Lung microvascular endothelial cell (primary cell): ENCODE measurements at regions not wholly inside any gene's neighbourhood (a gene's known extent, or its start where the extent isn't known, plus 50 kb on each side); places are given as distances from the start of the nearest gene placed in this dataset.
"Not testable (repeated sequence)": the region's sequence is repeated elsewhere in the genome, so short reads cannot be mapped to it uniquely, and the experiment has no call there.

Experiments used
- DNase-seq, 2 donors: peaks; one replicate each; pipeline versions ENCODE4 v3.0.0 to v3.0.0-alpha.2; 2010; ENCODE audit warnings: low read depth in 2 of 2

GRCh38 chr18:76046221-76046620 is 448.8 kb downstream of the ZNF516 start:
- DNase-seq = no peak

GRCh38 chr18:76042511-76042910 is 452.5 kb downstream of the ZNF516 start:
- no peak for DNase-seq

- no peak for DNase-seq
Measured at GRCh38 chr18:76018210-76018609, 476.8 kb downstream of the ZNF516 start.

- DNase-seq = no peak
Measured at GRCh38 chr18:76013057-76013456, 482.0 kb downstream of the ZNF516 start.

- no peak for DNase-seq
Measured at GRCh38 chr18:76005632-76006208, 489.3 kb downstream of the ZNF516 start.

GRCh38 chr18:75987913-75988312 is 507.1 kb downstream of the ZNF516 start:
- not testable (repeated sequence) for DNase-seq

GRCh38 chr18:75984853-75985252 is 510.2 kb downstream of the ZNF516 start:
- DNase-seq = no peak

- no peak for DNase-seq
Measured at GRCh38 chr18:75981102-75981501, 513.9 kb downstream of the ZNF516 start.

- no peak for DNase-seq
Measured at GRCh38 chr18:75977081-75977480, 518.0 kb downstream of the ZNF516 start.

GRCh38 chr18:75970212-75970611 is 524.8 kb downstream of the ZNF516 start:
- no peak for DNase-seq

GRCh38 chr18:75966431-75966830 is 528.6 kb downstream of the ZNF516 start:
- no peak for DNase-seq

GRCh38 chr18:75962036-75962572 is 532.9 kb downstream of the ZNF516 start:
- DNase-seq = no peak

- DNase-seq = not testable (repeated sequence)
Measured at GRCh38 chr18:75960356-75960755, 532.9 kb upstream of the SMIM21 start.

GRCh38 chr18:75959150-75959549 is 531.6 kb upstream of the SMIM21 start:
- no peak for DNase-seq

- no peak for DNase-seq
Measured at GRCh38 chr18:75958683-75959082, 531.2 kb upstream of the SMIM21 start.

- DNase-seq = no peak
Measured at GRCh38 chr18:75945265-75945933, 517.9 kb upstream of the SMIM21 start.

- DNase-seq = no peak
Measured at GRCh38 chr18:75937306-75937705, 509.8 kb upstream of the SMIM21 start.

GRCh38 chr18:75936862-75937261 is 509.4 kb upstream of the SMIM21 start:
- no peak for DNase-seq

- no peak for DNase-seq
Measured at GRCh38 chr18:75931079-75931478, 503.6 kb upstream of the SMIM21 start.

GRCh38 chr18:75928706-75929105 is 501.2 kb upstream of the SMIM21 start:
- DNase-seq = no peak

- DNase-seq = no peak
Measured at GRCh38 chr18:75927791-75928190, 500.3 kb upstream of the SMIM21 start.

- no peak for DNase-seq
Measured at GRCh38 chr18:75926811-75927210, 499.3 kb upstream of the SMIM21 start.

- peak in 1 of 2 donors; percentile 34 for DNase-seq
Measured at GRCh38 chr18:75923169-75923568, 495.7 kb upstream of the SMIM21 start.
